ENCODE measurements at regions not wholly inside any gene's neighbourhood (a gene's known extent, or its start where the extent isn't known, plus 50 kb on each side); places are given as distances from the start of the nearest gene placed in this dataset.

GRCh38 chr11:15651816-15652215, 537.1 kb downstream of the INSC start:
- no peaks in the 10 kb centered on the region; the same call in 1 of the 2 replicates for H3K4me1 ChIP-seq (ENCODE audit: control insufficient read depth, insufficient read depth, low read length)
- H3K9me3 ChIP-seq (ENCODE audit: control insufficient read depth, insufficient read depth, low read depth, low read length) = no peaks in the 10 kb centered on the region
- H3K27ac ChIP-seq (ENCODE audit: low read length) = no peak overlapping the region
- TF ChIP-seq TCF7L2 (IDR thresholded peaks at IDR 0.05; ENCODE audit: low read depth, low read length) (no peak), SIN3A (IDR thresholded peaks at IDR 0.05; ENCODE audit: borderline replicate concordance, insufficient read depth, low read depth, low read length) (no peak), POLR2AphosphoS5 (IDR thresholded peaks at IDR 0.05; ENCODE audit: low read depth, low read length) (no peak)
- TF ChIP-seq, protein P1, sequence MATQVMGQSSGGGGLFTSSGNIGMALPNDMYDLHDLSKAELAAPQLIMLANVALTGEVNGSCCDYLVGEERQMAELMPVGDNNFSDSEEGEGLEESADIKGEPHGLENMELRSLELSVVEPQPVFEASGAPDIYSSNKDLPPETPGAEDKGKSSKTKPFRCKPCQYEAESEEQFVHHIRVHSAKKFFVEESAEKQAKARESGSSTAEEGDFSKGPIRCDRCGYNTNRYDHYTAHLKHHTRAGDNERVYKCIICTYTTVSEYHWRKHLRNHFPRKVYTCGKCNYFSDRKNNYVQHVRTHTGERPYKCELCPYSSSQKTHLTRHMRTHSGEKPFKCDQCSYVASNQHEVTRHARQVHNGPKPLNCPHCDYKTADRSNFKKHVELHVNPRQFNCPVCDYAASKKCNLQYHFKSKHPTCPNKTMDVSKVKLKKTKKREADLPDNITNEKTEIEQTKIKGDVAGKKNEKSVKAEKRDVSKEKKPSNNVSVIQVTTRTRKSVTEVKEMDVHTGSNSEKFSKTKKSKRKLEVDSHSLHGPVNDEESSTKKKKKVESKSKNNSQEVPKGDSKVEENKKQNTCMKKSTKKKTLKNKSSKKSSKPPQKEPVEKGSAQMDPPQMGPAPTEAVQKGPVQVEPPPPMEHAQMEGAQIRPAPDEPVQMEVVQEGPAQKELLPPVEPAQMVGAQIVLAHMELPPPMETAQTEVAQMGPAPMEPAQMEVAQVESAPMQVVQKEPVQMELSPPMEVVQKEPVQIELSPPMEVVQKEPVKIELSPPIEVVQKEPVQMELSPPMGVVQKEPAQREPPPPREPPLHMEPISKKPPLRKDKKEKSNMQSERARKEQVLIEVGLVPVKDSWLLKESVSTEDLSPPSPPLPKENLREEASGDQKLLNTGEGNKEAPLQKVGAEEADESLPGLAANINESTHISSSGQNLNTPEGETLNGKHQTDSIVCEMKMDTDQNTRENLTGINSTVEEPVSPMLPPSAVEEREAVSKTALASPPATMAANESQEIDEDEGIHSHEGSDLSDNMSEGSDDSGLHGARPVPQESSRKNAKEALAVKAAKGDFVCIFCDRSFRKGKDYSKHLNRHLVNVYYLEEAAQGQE (IDR thresholded peaks at IDR 0.05; ENCODE audit: insufficient read depth in 1 of 2, low read depth in 2 of 2, low read length in 1 of 2) = no peak
- TF ChIP-seq, protein P2, sequence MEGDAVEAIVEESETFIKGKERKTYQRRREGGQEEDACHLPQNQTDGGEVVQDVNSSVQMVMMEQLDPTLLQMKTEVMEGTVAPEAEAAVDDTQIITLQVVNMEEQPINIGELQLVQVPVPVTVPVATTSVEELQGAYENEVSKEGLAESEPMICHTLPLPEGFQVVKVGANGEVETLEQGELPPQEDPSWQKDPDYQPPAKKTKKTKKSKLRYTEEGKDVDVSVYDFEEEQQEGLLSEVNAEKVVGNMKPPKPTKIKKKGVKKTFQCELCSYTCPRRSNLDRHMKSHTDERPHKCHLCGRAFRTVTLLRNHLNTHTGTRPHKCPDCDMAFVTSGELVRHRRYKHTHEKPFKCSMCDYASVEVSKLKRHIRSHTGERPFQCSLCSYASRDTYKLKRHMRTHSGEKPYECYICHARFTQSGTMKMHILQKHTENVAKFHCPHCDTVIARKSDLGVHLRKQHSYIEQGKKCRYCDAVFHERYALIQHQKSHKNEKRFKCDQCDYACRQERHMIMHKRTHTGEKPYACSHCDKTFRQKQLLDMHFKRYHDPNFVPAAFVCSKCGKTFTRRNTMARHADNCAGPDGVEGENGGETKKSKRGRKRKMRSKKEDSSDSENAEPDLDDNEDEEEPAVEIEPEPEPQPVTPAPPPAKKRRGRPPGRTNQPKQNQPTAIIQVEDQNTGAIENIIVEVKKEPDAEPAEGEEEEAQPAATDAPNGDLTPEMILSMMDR (IDR thresholded peaks at IDR 0.05) = no peak
- intact Hi-C loops (cut with micrococcal nuclease; ENCODE audit: unreplicated experiment) = loop anchor here (5.0 kb wide), 1 partner anchor 960 kb away; no protein-coding TSS in a partner anchor
- POLR2A ChIA-PET = no interaction called here
- H3K27me3 ChIP-seq (ENCODE audit: control insufficient read depth, insufficient read depth, low read length) = no peaks in the 10 kb centered on the region
- in situ Hi-C loops (cut with HindIII; ENCODE audit: low pct_unique_long_range_greater_than_20kb, low sequenced_read_pairs) = no loop called here
- CTCF ChIA-PET = interaction anchor here (0.6 kb wide), 1 partner anchor 128 kb away, joined by 4 read pairs; no protein-coding TSS in a partner anchor
- DNase-seq (ENCODE audit: low read depth, low spot score) = no peak
- no TSS peak for BruUV-seq (replicated peaks)
- H3K4me3 ChIP-seq (ENCODE audit: low read depth in 2 of 2, low read length in 2 of 2) = no peak overlapping the region
- no peak for ATAC-seq
- no peaks in the 10 kb centered on the region for H3K36me3 ChIP-seq (ENCODE audit: control insufficient read depth, insufficient read depth, low read length)

DNA sequence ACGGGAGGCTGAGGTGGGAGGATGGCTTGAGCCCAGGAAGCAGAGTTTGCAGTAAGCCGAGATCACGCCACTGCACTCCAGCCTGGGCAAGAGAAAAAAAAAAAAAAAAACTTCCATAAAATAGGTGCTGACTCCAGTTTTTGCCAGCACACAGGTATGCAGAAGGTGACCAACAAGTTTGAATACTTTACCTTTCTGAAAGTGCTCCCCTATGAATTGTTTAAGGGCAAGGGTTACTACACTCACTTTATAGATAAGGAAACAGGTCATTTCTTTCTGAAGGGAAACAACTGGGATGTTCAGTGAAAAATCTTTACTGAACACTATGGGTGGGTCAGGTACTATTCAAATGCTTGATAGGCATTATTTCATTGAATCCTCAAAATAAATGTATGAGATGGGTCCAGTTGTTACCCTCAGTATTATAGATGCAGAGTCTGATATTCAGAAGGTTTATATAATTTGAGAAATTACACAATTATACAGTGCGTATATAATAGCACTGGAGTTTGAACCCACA, 538.5 kb downstream of the INSC start:
- ChIA-PET CTCF (no interaction called here), POLR2A (no interaction called here)
- BruUV-seq (replicated peaks) = no TSS peak
- Histone ChIP-seq H3K36me3 (ENCODE audit: control insufficient read depth, insufficient read depth, low read length) (no peaks in the 10 kb centered on the region), H3K27ac (ENCODE audit: low read length) (no peak overlapping the region), H3K4me3 (ENCODE audit: low read depth in 2 of 2, low read length in 2 of 2) (no peak overlapping the region), H3K27me3 (ENCODE audit: control insufficient read depth, insufficient read depth, low read length) (no peaks in the 10 kb centered on the region), H3K4me1 (ENCODE audit: control insufficient read depth, insufficient read depth, low read length) (no peaks in the 10 kb centered on the region; the same call in 1 of the 2 replicates), H3K9me3 (ENCODE audit: control insufficient read depth, insufficient read depth, low read depth, low read length) (no peaks in the 10 kb centered on the region)
- in situ Hi-C loops (cut with HindIII; ENCODE audit: low pct_unique_long_range_greater_than_20kb, low sequenced_read_pairs) = no loop called here
- intact Hi-C loops (cut with micrococcal nuclease; ENCODE audit: unreplicated experiment) = loop anchor here (5.0 kb wide), 1 partner anchor 959 kb away; no protein-coding TSS in a partner anchor
- no peak for DNase-seq (ENCODE audit: low read depth, low spot score)
- TF ChIP-seq POLR2AphosphoS5 (IDR thresholded peaks at IDR 0.05; ENCODE audit: low read depth, low read length) (no peak), SIN3A (IDR thresholded peaks at IDR 0.05; ENCODE audit: borderline replicate concordance, insufficient read depth, low read depth, low read length) (no peak), TCF7L2 (IDR thresholded peaks at IDR 0.05; ENCODE audit: low read depth, low read length) (no peak)
- TF ChIP-seq, protein P2 (IDR thresholded peaks at IDR 0.05) = no peak
- TF ChIP-seq, protein P1 (IDR thresholded peaks at IDR 0.05; ENCODE audit: insufficient read depth in 1 of 2, low read depth in 2 of 2, low read length in 1 of 2) = no peak
- no peak for ATAC-seq

Data from Panc1 (cell line).